Naive thymus-derived CD8-positive, alpha-beta T cell (primary cell): ENCODE measurements at regions not wholly inside any gene's neighbourhood (a gene's known extent, or its start where the extent isn't known, plus 50 kb on each side); places are given as distances from the start of the nearest gene placed in this dataset.
"Not testable (repeated sequence)": the region's sequence is repeated elsewhere in the genome, so short reads cannot be mapped to it uniquely, and the experiment has no call there.

Source experiments
- ATAC-seq, 2 donors: fragments of 150-1000 bp; cut with Tn5 transposase in 1 of 2; sonication (Bioruptor Pico), chemical (Tn5 transposase) in 1 of 2; 1 replicate in 1 of 2; 2 replicates in 1 of 2; pipeline ENCODE4 v1.10.0; 2021; ENCODE audit warnings: mild to moderate bottlenecking in 2 of 2, moderate library complexity in 2 of 2
- POLR2A ChIA-PET: fragments of 350-600 bp; sonication (Branson Sonifier 250); formaldehyde crosslinking; loops from one replicate; lab custom pipeline; 2021; ENCODE audit warnings: antibody characterized with exemption; lab: Charles Lee
- DNase-seq, 10 donors: peaks; one replicate each; pipeline versions ENCODE4 v3.0.0 to v3.0.0-alpha.2; 2020 to 2022
- H3K27ac Mint-ChIP-seq, 10 donors: one replicate each; pipeline ENCODE4 v1.8.0; 2020 to 2022; ENCODE audit warnings: mild to moderate bottlenecking in 10 of 10, mixed read lengths in 10 of 10, moderate library complexity in 4 of 10, inconsistent platforms in 1 of 10
- H3K27me3 Mint-ChIP-seq, 5 donors: one replicate each; pipeline ENCODE4 v1.8.0; 2021 to 2022; ENCODE audit warnings: mixed read lengths in 5 of 5
- H3K36me3 Mint-ChIP-seq, 3 donors: one replicate each; pipeline ENCODE4 v1.8.0; 2020 to 2022; ENCODE audit warnings: mixed read lengths in 3 of 3, mild to moderate bottlenecking in 2 of 3, inconsistent platforms in 1 of 3
- H3K4me1 Mint-ChIP-seq, 4 donors: one replicate each; pipeline ENCODE4 v1.8.0; 2021 to 2022; ENCODE audit warnings: mixed read lengths in 4 of 4
- H3K4me3 Mint-ChIP-seq, 10 donors: one replicate each; pipeline ENCODE4 v1.8.0; 2020 to 2022; ENCODE audit warnings: mild to moderate bottlenecking in 10 of 10, mixed read lengths in 10 of 10, moderate library complexity in 6 of 10, inconsistent platforms in 1 of 10
- H3K9me3 Mint-ChIP-seq, 9 donors: one replicate each; pipeline ENCODE4 v1.8.0; 2020 to 2022; ENCODE audit warnings: mixed read lengths in 9 of 9, mild to moderate bottlenecking in 3 of 9, inconsistent platforms in 1 of 9, moderate library complexity in 1 of 9

GRCh38 chr7:41447450-41448042, 255.3 kb downstream of the INHBA start:
- H3K9me3 Mint-ChIP-seq: peaks cover 0 to 5% (median 0%) of the 10 kb centered on the region in 9 donors
- no peaks in the 10 kb centered on the region for H3K36me3 Mint-ChIP-seq
- H3K4me1 Mint-ChIP-seq: no peaks in the 10 kb centered on the region
- no peak overlapping the region for H3K27ac Mint-ChIP-seq
- no peak overlapping the region for H3K4me3 Mint-ChIP-seq
- H3K27me3 Mint-ChIP-seq: peaks cover 0 to 2% (median 0%) of the 10 kb centered on the region in 5 donors
- POLR2A ChIA-PET: no interaction called here
- no peak for DNase-seq
- no peak for ATAC-seq

- POLR2A ChIA-PET: no interaction called here
- Mint-ChIP-seq H3K4me1 (no peaks in the 10 kb centered on the region), H3K27ac (no peak overlapping the region), H3K4me3 (no peak overlapping the region), H3K27me3 (no peaks in the 10 kb centered on the region), H3K36me3 (no peaks in the 10 kb centered on the region), H3K9me3 (peaks cover 0 to 10% (median 0%) of the 10 kb centered on the region in 9 donors)
- no peak for ATAC-seq
- no peak for DNase-seq
Measured at GRCh38 chr7:41446606-41447449, 256.1 kb downstream of the INHBA start.

- POLR2A ChIA-PET: no interaction called here
Measured at GRCh38 chr7:41445946-41446345, 256.9 kb downstream of the INHBA start.

GRCh38 chr7:41445432-41445831, 257.5 kb downstream of the INHBA start:
- Mint-ChIP-seq H3K36me3 (no peaks in the 10 kb centered on the region), H3K4me1 (no peaks in the 10 kb centered on the region), H3K27ac (no peak overlapping the region), H3K4me3 (no peak overlapping the region), H3K9me3 (peaks cover 0 to 8% (median 0%) of the 10 kb centered on the region in 9 donors), H3K27me3 (no peaks in the 10 kb centered on the region)
- no peak for DNase-seq
- ATAC-seq: no peak
- POLR2A ChIA-PET: no interaction called here

More at GRCh38 chr7:41445946-41446345, 256.9 kb downstream of the INHBA start:
- ATAC-seq (no peak), DNase-seq (no peak)
- no peak overlapping the region for H3K4me3 Mint-ChIP-seq
- H3K27me3 Mint-ChIP-seq: no peaks in the 10 kb centered on the region
- H3K36me3 Mint-ChIP-seq: no peaks in the 10 kb centered on the region
- no peaks in the 10 kb centered on the region for H3K4me1 Mint-ChIP-seq
- H3K27ac Mint-ChIP-seq: no peak overlapping the region
- H3K9me3 Mint-ChIP-seq: peaks cover 0 to 10% (median 0%) of the 10 kb centered on the region in 9 donors

- peaks cover 0 to 4% (median 0%) of the 10 kb centered on the region in 3 donors for H3K36me3 Mint-ChIP-seq
- H3K27me3 Mint-ChIP-seq: peaks cover 0 to 3% (median 0%) of the 10 kb centered on the region in 5 donors
- no peak for DNase-seq
- H3K27ac Mint-ChIP-seq: no peak overlapping the region
- no peaks in the 10 kb centered on the region for H3K4me1 Mint-ChIP-seq
- no peak overlapping the region for H3K4me3 Mint-ChIP-seq
- peaks cover 0 to 15% (median 5%) of the 10 kb centered on the region in 9 donors for H3K9me3 Mint-ChIP-seq
- POLR2A ChIA-PET: no interaction called here
- ATAC-seq: no peak
Measured at GRCh38 chr7:41439515-41439879, 263.4 kb downstream of the INHBA start.

- Mint-ChIP-seq H3K27ac (no peak overlapping the region), H3K4me3 (no peak overlapping the region), H3K27me3 (peaks cover 0 to 6% (median 0%) of the 10 kb centered on the region in 5 donors), H3K4me1 (no peaks in the 10 kb centered on the region), H3K36me3 (peaks cover 0 to 4% (median 0%) of the 10 kb centered on the region in 3 donors), H3K9me3 (peaks cover 0 to 19% (median 5%) of the 10 kb centered on the region in 9 donors)
- DNase-seq (no peak), ATAC-seq (no peak)
- POLR2A ChIA-PET: no interaction called here
Measured at GRCh38 chr7:41438705-41439514, 264.0 kb downstream of the INHBA start.

GRCh38 chr7:41437257-41438196, 265.4 kb downstream of the INHBA start:
- Mint-ChIP-seq H3K4me3 (no peak overlapping the region), H3K36me3 (peaks cover 0 to 4% (median 0%) of the 10 kb centered on the region in 3 donors), H3K27me3 (peaks cover 0 to 6% (median 0%) of the 10 kb centered on the region in 5 donors), H3K9me3 (peaks cover 0 to 22% (median 4%) of the 10 kb centered on the region in 9 donors), H3K4me1 (no peaks in the 10 kb centered on the region), H3K27ac (no peak overlapping the region)
- DNase-seq (no peak), ATAC-seq (no peak)
- POLR2A ChIA-PET: no interaction called here

- POLR2A ChIA-PET: no interaction called here
- Mint-ChIP-seq H3K27me3 (peaks cover 0 to 6% (median 0%) of the 10 kb centered on the region in 5 donors), H3K4me1 (no peaks in the 10 kb centered on the region), H3K9me3 (peaks cover 0 to 25% (median 4%) of the 10 kb centered on the region in 9 donors), H3K27ac (peak overlapping the region in 1 of 10 donors; percentile 40), H3K4me3 (no peak overlapping the region), H3K36me3 (peaks cover 0 to 4% (median 0%) of the 10 kb centered on the region in 3 donors)
- ATAC-seq (no peak), DNase-seq (no peak)
Measured at GRCh38 chr7:41436139-41436538, 266.8 kb downstream of the INHBA start.

- POLR2A ChIA-PET, DNase-seq, H3K36me3 Mint-ChIP-seq, H3K4me3 Mint-ChIP-seq, H3K27ac Mint-ChIP-seq, H3K27me3 Mint-ChIP-seq, ATAC-seq, H3K4me1 Mint-ChIP-seq: not testable (repeated sequence)
- peaks cover 0 to 31% (median 6%) of the 10 kb centered on the region in 9 donors for H3K9me3 Mint-ChIP-seq
Measured at GRCh38 chr7:41435020-41435419, 267.9 kb downstream of the INHBA start.

GRCh38 chr7:41431671-41432070, 271.2 kb downstream of the INHBA start:
- no peak overlapping the region for H3K4me3 Mint-ChIP-seq
- peaks cover 0 to 32% (median 6%) of the 10 kb centered on the region in 9 donors for H3K9me3 Mint-ChIP-seq
- peaks cover 0 to 1% (median 0%) of the 10 kb centered on the region in 4 donors for H3K4me1 Mint-ChIP-seq
- H3K27ac Mint-ChIP-seq: no peak overlapping the region
- ATAC-seq (no peak), DNase-seq (no peak)
- peaks cover 0 to 4% (median 0%) of the 10 kb centered on the region in 3 donors for H3K36me3 Mint-ChIP-seq
- POLR2A ChIA-PET: no interaction called here
- H3K27me3 Mint-ChIP-seq: peaks cover 0 to 6% (median 0%) of the 10 kb centered on the region in 5 donors

- Mint-ChIP-seq H3K27ac (no peak overlapping the region), H3K27me3 (peaks cover 0 to 3% (median 0%) of the 10 kb centered on the region in 5 donors), H3K4me1 (peaks cover 0 to 1% (median 0%) of the 10 kb centered on the region in 4 donors), H3K4me3 (no peak overlapping the region), H3K36me3 (no peaks in the 10 kb centered on the region), H3K9me3 (peaks cover 0 to 25% (median 2%) of the 10 kb centered on the region in 9 donors)
- POLR2A ChIA-PET: no interaction called here
- no peak for DNase-seq
- no peak for ATAC-seq
Measured at GRCh38 chr7:41428381-41428780, 274.5 kb downstream of the INHBA start.

GRCh38 chr7:41425926-41426325, 277.0 kb downstream of the INHBA start:
- Mint-ChIP-seq H3K4me3 (no peak overlapping the region), H3K4me1 (peaks cover 0 to 1% (median 0%) of the 10 kb centered on the region in 4 donors), H3K36me3 (no peaks in the 10 kb centered on the region), H3K9me3 (peaks cover 0 to 14% (median 2%) of the 10 kb centered on the region in 9 donors), H3K27ac (no peak overlapping the region), H3K27me3 (peaks cover 0 to 3% (median 0%) of the 10 kb centered on the region in 5 donors)
- ATAC-seq (no peak), DNase-seq (no peak)
- POLR2A ChIA-PET: no interaction called here
